ENCODE measurements at regions not wholly inside any gene's neighbourhood (a gene's known extent, or its start where the extent isn't known, plus 50 kb on each side); places are given as distances from the start of the nearest gene placed in this dataset.
"Not testable (repeated sequence)": the region's sequence is repeated elsewhere in the genome, so short reads cannot be mapped to it uniquely, and the experiment has no call there.

DNA sequence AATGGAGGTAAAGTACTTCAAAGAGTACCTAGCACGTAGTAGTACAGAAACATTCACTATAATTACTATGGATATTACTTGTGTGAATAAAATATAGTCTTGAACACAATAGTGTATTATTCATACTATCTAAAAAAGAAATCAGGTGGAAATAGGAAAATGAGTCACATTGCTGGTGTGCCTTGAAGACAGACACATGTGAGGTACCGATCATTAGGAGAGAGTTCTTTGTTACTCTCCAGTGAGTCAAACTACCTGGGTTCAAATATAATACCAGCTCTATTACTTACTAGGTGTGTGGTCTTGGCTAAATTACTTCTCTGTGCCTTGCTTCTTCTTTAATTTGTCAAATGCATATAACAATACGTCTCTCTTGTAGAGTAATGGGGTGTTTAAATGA lies 50.8 kb upstream of the BEND6 start:
- DNase-seq (ENCODE audit: low read depth in 2 of 3, low spot score in 2 of 3), result no peak

DNA sequence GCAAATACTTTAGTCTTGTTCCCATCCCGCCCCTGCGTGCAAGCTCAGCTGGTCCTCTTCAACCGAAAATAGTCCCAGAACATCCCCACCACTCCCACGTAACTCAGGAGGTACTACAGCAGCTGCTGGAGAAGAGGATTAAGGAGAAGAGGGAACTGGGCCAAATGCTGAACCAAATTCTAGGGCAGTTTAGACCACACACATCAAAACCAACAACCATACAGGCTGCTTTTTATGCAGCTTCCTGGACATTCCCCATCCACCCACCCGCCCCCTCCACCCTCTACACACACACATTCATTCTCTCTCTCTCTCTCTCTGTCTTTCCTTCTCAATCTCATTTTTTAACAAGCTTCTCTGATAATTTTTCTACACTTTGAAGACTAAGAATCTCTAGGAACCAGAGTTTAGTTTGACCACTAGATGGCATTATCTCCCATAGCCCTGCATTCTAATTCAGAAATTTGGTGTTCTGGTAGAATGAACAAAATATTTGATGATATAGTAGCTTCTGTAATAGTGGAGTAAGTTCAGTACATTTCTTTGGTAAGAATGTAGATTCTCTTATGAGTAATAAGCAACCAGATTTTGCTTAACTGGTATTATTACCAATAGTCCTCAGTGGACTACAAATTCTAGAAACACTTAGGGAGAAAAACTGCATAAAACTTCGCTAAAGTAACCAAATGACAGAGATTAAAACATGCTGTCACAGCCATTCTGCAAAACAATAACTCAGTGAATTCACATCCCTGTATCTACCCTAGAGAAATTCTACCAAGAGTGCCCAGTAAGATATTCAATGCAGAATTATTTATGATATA lies 52.1 kb upstream of the BEND6 start:
- no peak for DNase-seq (ENCODE audit: low read depth in 2 of 3, low spot score in 2 of 3)

DNA sequence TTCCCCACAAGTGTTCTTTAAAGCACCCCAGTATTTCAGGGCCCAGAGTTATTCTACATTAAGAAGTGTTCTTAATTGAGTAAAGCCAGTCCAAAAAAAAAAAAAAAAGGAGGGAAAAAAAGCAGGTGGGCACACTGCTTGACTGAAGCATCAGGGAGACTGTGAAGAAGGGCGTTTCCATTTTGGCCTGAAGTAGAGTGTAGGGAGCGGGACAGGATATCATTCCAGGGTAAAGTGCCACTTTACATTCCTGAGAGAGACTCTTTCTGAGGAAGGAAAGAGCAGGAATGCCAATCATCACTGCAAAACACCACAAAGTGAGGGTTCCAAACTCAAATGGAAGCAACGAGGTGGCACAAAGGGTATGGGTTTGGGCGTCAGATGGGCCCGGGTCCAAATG lies 54.1 kb upstream of the BEND6 start:
- no peak for DNase-seq (ENCODE audit: low read depth in 2 of 3, low spot score in 2 of 3)

DNA sequence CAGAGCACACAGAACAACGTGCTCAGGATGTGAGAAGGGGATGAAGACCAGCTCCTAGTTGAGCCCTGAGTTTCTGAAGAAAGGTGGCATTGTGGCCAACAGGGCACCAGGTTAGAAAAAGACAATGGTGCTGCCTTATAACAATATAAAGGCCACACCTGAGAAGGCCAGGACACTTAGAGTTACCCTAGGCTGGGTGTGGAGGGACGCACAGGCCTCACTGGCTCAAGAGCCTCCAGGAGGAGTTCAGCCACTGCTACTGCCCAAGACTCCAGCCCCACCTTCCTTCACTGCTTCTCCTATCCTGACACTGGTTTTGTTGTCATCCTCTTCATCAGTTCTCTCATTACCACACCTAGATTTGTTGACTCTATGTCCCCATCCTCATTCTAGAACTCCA lies 55.2 kb upstream of the BEND6 start:
- DNase-seq (ENCODE audit: low read depth in 2 of 3, low spot score in 2 of 3), result no peak

DNA sequence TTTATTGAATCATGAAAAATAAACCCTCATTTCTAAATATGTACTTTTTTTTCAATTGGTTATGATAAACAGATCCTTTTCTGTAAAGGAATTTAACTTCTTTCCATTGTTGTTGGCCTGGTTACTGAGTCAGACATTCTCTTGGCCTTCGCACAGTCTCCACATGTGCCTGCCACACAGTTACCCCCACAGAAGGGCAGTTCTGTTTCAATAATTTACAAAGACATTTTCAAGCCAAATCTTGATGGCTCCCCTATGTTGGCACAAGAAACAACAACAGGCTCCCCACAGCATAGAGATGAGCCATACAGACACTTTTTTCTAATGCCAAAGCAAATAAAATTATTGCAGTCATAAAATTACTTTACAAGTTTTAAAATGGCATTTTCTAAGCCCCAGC lies 55.6 kb upstream of the BEND6 start:
- no peak for DNase-seq (ENCODE audit: low read depth in 2 of 3, low spot score in 2 of 3)

DNA sequence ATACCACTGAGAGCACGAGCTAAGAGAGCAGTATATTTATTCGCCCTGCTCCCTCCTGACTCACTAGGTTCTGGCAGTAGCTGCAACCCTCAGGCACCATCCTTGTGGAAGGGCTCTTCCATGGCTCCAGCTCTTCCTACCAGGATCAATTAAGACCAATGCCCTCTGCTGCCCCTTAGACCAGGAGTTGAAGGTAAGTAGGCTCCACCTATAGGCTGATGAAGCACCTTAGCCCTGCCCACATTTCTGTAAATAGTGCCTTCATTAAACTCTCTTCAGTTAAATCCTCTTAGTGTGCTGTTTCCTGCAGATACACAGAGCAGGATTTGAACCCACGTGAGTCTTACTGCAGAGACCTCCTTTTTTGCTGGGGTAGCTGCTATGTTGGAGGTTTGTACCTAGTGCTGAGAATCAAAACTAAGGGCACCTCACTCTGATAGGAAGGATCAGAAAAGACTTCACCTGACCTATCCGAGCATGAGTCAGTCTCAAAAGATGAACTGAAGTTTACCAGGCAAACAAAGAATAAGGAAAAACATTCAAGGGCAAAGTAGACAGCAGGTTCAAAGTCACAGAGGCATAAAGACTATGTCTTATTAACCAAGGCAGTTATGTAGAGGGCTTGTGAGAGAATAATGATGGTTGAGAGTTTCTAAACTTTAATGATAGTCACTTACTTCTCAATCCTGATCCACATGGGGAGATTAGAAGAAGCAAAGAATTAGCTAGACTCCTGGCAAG lies 56.9 kb upstream of the BEND6 start:
- no peak for DNase-seq (ENCODE audit: low read depth in 2 of 3, low spot score in 2 of 3)

DNA sequence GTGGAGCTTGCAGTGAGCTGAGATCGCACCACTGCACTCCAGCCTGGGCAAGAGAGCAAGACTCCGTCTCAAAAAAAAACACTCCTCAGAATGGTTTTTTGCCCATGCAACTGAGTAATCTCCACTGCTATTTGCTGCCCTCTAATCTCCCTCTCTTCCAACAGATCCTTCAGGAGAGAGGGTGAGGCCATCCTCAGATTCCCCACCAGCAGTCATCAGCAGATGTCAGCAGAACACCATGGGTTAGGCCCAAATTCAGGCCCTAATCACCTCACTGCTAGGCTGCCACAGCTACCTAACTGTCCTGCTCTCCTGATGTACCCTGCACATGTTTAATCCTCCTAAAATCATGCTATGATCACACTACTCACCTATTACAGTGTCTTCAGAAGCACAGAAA lies 63.2 kb upstream of the BEND6 start:
- DNase-seq (ENCODE audit: low read depth in 2 of 3, low spot score in 2 of 3), result no peak

DNA sequence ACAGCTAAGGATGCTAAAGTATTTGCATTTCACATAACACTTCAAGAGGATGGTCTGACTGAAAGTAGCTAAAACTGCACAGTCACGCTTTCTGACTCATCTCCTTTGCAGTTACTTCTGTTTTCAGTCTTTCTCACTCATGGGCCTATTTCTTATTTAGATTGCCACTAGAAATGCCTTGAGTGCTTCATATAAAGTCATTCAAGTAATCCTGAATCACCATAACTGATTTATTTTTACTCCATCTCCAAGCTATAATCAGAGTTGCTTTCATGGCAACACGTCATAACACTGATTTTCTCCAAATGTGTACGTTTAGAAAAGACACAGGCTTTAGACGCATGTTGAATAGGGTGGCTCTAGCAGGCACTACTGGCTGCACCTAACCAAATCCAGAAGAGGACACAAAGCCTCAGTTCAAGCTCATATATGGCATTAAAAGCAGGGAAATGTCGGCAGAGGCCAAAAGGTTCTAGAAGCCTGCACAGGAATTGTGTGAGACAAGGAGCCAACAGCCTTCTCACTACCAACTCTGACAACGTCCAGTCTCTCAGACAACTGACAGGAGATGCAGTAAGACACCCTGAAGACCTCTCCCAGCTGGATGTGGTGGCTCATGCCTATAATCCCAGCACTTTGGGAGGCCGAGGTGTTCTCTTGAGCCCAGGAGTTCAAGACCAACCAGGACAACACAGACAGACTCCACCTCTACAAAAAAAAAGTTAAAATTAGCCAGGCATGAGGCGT lies 64.1 kb upstream of the BEND6 start:
- DNase-seq (ENCODE audit: low read depth in 2 of 3, low spot score in 2 of 3), result no peak

DNA sequence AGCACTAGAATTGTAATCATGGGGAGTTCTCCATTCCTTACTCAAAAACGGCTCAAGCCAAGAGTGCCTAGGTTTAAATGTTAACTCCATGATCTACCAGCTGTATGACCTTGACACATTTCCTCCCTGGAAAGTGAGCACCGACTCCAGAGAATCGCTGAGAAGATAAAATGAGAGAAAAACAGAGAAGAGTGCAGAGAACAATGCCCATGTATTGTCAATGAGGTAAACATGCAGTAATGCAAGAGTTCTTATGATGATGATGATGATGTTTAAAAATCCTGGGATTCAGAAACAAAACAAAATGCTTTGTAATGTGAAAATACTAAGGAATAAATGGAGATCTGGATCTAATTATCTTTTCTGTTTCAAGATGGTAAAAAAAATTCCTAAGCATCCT lies 64.8 kb upstream of the BEND6 start:
- no peak for DNase-seq (ENCODE audit: low read depth in 2 of 3, low spot score in 2 of 3)

DNA sequence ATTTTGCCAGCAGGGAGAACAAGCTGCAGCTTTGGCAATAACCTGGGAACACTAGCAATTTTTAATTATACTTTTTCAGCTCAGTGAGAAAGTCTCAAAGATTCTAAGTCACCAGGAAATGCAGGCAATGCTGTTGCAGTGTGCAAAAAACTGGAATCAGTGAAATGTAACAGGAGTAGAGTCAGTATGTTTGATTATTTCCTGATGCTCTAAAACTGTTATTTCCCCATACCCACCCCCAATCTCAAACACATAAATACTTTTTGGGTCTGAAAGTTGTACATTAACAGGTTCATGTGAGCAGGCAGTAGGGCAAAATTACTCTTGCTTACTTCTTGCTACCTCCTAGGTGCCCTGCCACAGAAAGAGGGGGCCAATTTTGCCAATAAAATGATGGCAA lies 65.4 kb upstream of the BEND6 start:
- DNase-seq (ENCODE audit: low read depth in 2 of 3, low spot score in 2 of 3), result no peak

DNA sequence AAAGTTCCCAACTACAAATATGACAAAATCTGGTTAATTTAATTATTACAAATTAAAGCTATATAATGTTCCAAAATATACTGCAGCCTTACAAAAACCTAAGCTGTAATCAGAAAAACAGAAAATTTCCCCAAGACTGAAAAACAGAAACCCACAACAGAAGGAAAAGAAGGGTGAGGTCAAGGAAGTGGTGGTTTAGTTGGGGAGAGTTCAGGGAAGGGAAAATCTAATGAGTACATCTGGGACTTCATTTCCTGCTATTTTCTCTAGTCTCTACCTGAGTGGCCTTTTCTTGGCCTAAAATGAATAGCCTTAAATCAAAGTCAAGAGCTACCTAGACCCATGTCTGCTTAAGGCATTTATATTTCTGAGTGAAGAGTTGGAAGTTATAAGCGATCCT lies 66.2 kb upstream of the BEND6 start:
- no peak for DNase-seq (ENCODE audit: low read depth in 2 of 3, low spot score in 2 of 3)

DNA sequence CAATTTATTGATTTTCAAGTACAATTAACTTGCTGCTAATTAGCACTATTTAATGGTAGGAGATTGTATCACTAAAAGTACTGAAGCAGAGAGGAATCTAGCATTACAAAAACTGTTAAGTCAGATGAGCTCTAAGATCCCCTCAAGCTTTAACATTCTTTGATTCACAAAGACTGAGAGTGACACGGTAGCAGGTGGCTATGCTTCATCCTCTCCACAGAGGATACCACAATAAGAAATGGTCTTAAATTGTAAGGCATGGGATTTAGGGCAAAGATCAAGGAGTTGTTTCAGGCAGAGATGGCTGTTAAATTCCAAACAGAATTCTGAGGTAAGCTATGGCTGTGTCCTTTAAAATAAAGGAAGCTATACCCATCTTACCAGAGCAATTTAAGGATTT lies 67.8 kb upstream of the BEND6 start:
- DNase-seq (ENCODE audit: low read depth in 2 of 3, low spot score in 2 of 3), result no peak

DNA sequence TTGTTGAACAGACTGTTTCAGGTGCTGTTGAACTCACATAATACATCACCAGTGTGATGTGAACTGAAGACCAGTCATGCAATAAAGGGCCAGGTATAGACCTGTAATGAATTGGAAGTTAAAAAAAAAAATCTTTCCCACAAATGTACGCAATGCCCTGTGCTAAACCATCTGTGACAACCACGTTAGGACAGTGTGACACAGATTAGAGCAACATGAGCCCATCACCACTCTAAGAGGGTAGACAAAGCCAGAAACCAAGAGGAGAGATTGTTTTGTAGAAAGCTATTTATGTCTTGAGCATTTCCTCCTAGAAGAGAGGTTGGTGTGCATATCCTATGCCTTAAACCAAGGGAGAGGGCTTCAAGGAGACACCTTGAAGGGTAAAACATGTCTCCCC lies 77.0 kb upstream of the BEND6 start:
- DNase-seq (ENCODE audit: low read depth in 2 of 3, low spot score in 2 of 3), result no peak

DNA sequence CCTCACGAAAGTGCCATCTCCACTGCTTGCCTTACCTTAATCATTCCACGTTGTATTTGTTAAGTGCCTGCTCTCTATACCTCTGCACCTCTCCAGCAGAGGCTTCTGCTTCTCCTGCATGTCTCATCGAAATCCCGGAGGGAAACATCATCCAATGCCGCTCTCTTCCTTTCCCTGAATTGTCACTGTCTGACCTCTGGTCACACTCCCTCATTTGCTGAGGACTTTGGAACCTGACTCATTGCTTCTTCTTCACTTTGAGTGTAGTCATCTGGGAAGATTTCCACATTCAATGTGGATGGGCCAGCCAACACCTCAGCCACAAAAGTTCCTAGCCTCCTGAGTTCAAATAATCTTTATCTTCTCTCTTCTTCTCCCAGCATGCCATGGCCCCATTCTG lies 78.9 kb upstream of the BEND6 start:
- no peak for DNase-seq (ENCODE audit: low read depth in 2 of 3, low spot score in 2 of 3)

DNA sequence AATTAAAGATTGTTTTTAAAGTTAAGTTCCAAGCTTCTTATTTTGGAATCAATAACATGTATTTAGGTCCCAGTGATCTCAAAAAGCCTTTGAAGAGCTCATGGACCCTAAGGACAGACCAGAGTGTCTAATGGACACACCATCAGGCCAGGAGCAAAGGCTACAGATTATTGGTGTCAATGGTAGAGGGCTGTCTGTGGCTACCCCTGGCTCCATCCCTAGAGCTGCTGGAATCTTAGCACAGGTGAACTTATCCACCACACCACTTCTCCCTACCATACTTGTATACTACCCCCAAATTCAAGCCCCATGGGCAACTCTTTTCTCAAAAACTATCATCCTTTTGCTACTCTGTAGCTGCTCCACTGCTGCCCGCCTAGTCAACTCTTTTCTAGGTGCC lies 79.4 kb upstream of the BEND6 start:
- no peak for DNase-seq (ENCODE audit: low read depth in 2 of 3, low spot score in 2 of 3)

DNA sequence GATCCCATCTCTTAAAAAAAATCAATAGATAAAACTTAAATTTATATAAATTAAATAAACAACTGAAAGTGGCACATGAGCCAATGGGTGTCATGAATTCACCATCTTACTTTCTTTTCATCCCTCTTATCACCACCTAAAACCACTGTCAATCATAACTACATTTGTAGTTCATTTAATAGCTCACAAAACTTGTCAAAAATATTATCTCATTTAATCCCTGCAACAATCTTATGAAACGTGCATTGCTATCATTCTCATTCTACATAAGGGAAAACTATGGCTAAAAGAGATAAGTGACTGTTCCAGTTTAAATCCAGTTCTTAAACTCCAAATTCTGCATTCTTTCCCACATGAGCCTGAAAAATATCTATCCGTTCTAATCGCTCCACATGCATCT lies 80.6 kb upstream of the BEND6 start:
- DNase-seq (ENCODE audit: low read depth in 2 of 3, low spot score in 2 of 3), result no peak

DNA sequence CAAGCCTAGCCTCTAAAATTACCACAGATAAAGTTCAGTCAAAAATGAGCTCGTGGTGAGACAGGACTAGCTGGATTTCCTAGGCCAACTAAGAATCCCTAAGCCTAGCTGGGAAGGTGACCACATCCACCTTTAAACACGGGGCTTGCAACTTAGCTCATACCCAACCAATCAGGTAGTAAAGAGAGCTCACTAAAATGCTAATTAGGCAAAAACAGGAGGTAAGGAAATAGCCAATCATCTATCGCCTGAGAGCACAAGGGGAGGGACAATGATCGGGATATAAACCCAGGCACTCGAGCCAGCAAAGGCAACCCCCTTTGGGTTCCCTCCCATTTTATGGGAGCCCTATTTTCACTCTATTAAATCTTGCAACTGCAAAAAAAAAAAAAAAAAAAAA lies 84.9 kb upstream of the BEND6 start:
- not testable (repeated sequence) for DNase-seq (ENCODE audit: low read depth in 2 of 3, low spot score in 2 of 3)

DNA sequence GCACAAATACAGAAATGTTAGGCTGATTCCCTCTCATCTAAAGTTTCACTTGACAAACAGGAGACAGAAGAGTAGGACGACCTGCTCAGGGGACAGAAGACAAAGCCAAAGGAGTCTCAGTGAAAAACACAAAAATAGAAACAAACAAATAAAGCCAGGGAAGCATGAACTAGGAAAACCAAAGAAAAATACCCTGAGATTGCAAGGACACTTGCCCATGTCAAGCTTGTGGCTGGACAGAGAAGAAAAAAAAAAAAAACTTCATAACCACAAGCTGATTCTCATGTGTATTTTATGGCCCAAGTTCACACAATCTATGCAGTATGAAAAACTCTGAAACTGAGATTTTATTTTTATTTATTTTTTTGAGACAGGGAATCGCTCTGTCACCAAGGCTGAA lies 85.6 kb upstream of the BEND6 start:
- no peak for DNase-seq (ENCODE audit: low read depth in 2 of 3, low spot score in 2 of 3)

DNA sequence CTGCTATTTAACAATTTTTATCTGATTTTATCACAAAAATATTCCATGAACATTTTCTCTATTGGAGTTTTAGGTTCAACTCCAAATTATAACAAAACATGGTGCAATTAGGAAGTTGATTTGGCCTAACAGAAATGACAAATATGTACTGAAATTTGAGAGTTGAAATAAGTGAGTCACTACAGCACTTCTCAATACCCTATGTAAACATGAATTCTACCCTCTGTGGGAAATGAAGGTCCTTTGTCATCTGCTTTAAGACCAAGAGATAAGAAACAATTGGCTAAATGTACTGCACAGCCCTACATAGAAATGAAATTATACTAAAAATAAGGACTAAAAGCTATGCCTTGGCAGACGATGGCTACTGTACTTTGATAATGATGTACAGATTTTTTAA lies 86.2 kb upstream of the BEND6 start:
- DNase-seq (ENCODE audit: low read depth in 2 of 3, low spot score in 2 of 3), result no peak

DNA sequence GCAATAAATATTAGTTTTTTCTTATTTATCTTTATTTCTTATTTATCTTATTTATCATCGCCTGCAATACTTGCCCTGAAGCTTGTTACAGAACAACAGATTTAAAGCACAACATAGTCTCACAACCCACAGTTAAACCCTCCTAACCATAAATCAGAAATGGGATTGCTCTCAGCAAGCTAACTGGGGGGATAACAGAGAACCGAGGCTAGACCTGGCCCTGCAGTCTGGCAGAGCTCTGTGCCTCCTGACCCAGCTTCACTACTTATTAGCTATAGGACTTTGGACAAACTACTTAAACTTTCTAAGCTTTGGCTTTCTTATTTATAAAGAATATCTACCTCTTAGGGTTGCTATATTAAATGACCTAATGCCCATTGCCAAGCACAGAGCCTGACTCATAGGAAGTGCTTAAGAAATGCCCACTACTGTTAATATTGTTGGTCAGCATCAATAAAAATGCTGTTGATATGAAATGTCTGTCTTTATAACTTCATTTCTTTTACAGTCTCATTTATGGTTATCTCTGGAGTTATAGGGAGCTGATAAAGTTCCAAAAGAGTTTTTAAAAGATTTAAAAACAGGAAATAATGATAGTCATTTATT lies 87.9 kb upstream of the BEND6 start:
- no peak for DNase-seq (ENCODE audit: low read depth in 2 of 3, low spot score in 2 of 3)

DNA sequence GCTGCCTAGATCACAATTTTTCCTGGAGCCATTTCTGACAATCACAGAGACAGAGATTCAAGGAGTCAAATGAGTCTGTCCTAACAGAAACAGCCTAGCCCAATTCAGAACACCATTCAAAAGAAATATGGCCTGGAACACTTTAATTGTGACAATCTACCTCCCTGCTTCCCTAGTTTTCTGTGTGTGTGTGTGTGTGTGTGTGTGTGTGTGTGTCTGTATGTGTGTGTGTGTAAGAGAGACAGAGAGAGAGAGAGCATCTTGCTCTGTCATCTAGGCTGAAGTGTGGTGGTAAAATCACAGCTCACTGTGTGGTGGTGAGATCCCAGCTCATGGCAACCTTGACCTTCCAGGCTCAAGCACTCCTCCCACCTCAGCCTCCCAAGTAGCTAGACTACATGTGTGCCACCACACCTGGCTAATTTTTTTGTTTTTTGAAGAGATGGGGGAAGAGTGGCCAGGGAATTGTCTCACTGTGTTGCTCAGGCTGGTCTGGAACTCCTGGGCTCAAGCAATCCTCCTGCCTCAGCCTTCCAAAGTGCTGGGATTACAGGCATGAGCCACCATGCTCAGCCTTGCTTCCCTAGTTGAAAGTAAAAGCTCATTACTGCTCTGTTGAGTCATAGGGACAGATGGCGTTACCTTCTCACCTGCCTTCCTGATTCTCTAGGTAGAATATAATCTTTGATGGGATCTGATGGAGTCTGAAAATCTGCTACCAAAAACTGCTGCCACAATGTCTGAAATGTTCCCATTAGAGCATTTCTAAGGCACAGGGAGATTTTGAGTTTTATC lies 89.6 kb upstream of the BEND6 start:
- no peak for DNase-seq (ENCODE audit: low read depth in 2 of 3, low spot score in 2 of 3)
